ENCODE measurements at regions not wholly inside any gene's neighbourhood (a gene's known extent, or its start where the extent isn't known, plus 50 kb on each side); places are given as distances from the start of the nearest gene placed in this dataset.

- TF ChIP-seq ATF3 (IDR thresholded peaks at IDR 0.05; ENCODE audit: borderline replicate concordance, extremely low read depth, low read depth, low read length), result no peak
These were observed 291.1 kb upstream of the MCTP2 start (continued) for GRCh38 chr15:93940226-93940625.

DNA sequence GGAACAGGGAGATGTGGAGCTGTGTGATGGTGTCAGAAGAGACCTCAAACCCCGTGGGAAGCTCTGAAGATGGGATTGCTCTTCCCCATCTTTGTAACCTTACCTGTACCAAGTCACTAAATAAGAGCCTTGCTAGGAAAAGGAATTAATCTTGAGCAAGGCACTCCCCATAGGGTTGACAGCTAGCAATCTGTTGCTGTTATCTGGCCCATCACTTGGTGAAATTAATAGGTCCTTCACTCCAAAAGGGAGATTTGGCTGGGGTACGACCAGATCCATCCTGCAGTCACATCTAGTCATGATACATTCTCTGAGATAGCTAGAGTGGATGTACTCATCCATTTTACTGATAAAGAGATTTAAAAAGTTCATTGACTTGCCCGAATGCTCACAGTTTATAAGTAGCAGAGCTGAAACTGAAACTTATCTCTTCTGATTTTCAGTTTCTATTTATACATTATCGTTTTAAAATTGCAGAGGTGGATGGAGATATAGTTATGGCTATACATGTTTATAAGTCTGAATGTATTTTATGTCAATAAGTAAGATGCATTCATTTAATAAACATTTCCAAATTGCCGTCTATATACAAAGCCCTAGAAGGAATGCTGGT lies 299.1 kb upstream of the MCTP2 start:
- H3K4me3 ChIP-seq, result no peak overlapping the region
- intact Hi-C loops (cut with micrococcal nuclease; ENCODE audit: unreplicated experiment) (no loop called here), in situ Hi-C loops (cut with MboI) (no loop called here)
- TF ChIP-seq PAX8 (IDR thresholded peaks at IDR 0.05) (no peak), ATF7 (IDR thresholded peaks at IDR 0.05; ENCODE audit: low read depth) (no peak), MTA2 (IDR thresholded peaks at IDR 0.05; ENCODE audit: low read depth) (no peak), SP1 (IDR thresholded peaks at IDR 0.05; ENCODE audit: low read depth, low read length) (no peak), SIN3A (IDR thresholded peaks at IDR 0.05; ENCODE audit: low read depth, low read length) (no peak), CHD2 (IDR thresholded peaks at IDR 0.05; ENCODE audit: borderline replicate concordance, low read depth, low read length) (no peak), ZNF687 (IDR thresholded peaks at IDR 0.05) (no peak), RFX5 (IDR thresholded peaks at IDR 0.05; ENCODE audit: low read depth, low read length) (no peak), CEBPB (IDR thresholded peaks at IDR 0.05; ENCODE audit: borderline replicate concordance in 1 of 2, low read depth in 2 of 2, low read length in 2 of 2) (no peak), IRF5 (IDR thresholded peaks at IDR 0.05; ENCODE audit: borderline replicate concordance) (no peak), ZZZ3 (IDR thresholded peaks at IDR 0.05; ENCODE audit: control insufficient read depth, insufficient read length, low read depth) (no peak)
- TF ChIP-seq, protein P1, sequence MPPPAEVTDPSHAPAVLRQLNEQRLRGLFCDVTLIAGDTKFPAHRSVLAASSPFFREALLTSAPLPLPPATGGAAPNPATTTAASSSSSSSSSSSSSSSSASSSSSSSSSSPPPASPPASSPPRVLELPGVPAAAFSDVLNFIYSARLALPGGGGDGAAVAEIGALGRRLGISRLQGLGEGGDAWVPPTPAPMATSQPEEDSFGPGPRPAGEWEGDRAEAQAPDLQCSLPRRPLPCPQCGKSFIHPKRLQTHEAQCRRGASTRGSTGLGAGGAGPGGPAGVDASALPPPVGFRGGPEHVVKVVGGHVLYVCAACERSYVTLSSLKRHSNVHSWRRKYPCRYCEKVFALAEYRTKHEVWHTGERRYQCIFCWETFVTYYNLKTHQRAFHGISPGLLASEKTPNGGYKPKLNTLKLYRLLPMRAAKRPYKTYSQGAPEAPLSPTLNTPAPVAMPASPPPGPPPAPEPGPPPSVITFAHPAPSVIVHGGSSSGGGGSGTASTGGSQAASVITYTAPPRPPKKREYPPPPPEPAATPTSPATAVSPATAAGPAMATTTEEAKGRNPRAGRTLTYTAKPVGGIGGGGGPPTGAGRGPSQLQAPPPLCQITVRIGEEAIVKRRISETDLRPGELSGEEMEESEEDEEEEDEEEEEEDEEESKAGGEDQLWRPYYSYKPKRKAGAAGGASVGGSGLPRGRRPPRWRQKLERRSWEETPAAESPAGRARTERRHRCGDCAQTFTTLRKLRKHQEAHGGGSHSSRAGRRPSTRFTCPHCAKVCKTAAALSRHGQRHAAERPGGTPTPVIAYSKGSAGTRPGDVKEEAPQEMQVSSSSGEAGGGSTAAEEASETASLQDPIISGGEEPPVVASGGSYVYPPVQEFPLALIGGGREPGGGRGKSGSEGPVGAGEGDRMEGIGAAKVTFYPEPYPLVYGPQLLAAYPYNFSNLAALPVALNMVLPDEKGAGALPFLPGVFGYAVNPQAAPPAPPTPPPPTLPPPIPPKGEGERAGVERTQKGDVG (CRISPR knock-in tag; IDR thresholded peaks at IDR 0.05), result no peak
- H3K36me3 ChIP-seq (ENCODE audit: control insufficient read depth in 2 of 2, insufficient read depth in 2 of 2, low read length in 1 of 2), result no peaks in the 10 kb centered on the region
- H3K4me1 ChIP-seq (ENCODE audit: control insufficient read depth, insufficient read depth, low read length), result peaks cover 6% of the 10 kb centered on the region
- ChIA-PET RAD21 (ENCODE audit: unreplicated experiment) (no interaction called here), POLR2A (no interaction called here), SMC1A (ENCODE audit: uncharacterized antibody, unreplicated experiment) (interaction anchor here (1.0 kb wide), 1 partner anchor 12 kb away, joined by 3 read pairs; no protein-coding TSS in a partner anchor), CTCF (no interaction called here)
- peak; percentile 18 for FAIRE-seq
- H3K9me3 ChIP-seq (replicated peaks; ENCODE audit: control insufficient read depth, insufficient read depth, low read length), result no peaks in the 10 kb centered on the region
- BruUV-seq (replicated peaks), result no TSS peak
- peak overlapping the region; percentile 26; the same call in 1 of the 2 replicates for H3K4me2 ChIP-seq (ENCODE audit: control insufficient read depth, insufficient read depth)
- H3K79me2 ChIP-seq (ENCODE audit: control insufficient read depth, insufficient read depth, low read length), result no peaks in the 10 kb centered on the region
- no peaks in the 10 kb centered on the region for H3K27me3 ChIP-seq (replicated peaks in 1 of 2; ENCODE audit: control insufficient read depth in 2 of 2, insufficient read depth in 2 of 2, low read length in 1 of 2)
- no peak overlapping the region for H3K9ac ChIP-seq (ENCODE audit: control insufficient read depth, insufficient read depth, low read length)
- peak; percentile 66 for ATAC-seq
- WGBS (ENCODE audit: insufficient coverage, insufficient replicate concordance, low lambda C conversion rate, missing lambda C conversion rate), result 0% methylated on average over 5 of the region's 5 CpGs
- H2AFZ ChIP-seq (ENCODE audit: control insufficient read depth, low read depth, low read length), result no peak overlapping the region
- DNase-seq (ENCODE audit: low read depth, low spot score), result no peak
- no peak overlapping the region for H3K27ac ChIP-seq (ENCODE audit: control insufficient read depth, insufficient read depth)
- H4K20me1 ChIP-seq (ENCODE audit: control insufficient read depth, insufficient read depth), result no peaks in the 10 kb centered on the region

All from GM12878 (cell line).